AG20443 (cell line): ENCODE measurements at regions not wholly inside any gene's neighbourhood (a gene's known extent, or its start where the extent isn't known, plus 50 kb on each side); places are given as distances from the start of the nearest gene placed in this dataset.

Experiments used
- DNase-seq: peaks from one replicate; pipeline ENCODE4 v3.0.0; 2012; ENCODE audit warnings: low spot score, mixed read lengths

DNA sequence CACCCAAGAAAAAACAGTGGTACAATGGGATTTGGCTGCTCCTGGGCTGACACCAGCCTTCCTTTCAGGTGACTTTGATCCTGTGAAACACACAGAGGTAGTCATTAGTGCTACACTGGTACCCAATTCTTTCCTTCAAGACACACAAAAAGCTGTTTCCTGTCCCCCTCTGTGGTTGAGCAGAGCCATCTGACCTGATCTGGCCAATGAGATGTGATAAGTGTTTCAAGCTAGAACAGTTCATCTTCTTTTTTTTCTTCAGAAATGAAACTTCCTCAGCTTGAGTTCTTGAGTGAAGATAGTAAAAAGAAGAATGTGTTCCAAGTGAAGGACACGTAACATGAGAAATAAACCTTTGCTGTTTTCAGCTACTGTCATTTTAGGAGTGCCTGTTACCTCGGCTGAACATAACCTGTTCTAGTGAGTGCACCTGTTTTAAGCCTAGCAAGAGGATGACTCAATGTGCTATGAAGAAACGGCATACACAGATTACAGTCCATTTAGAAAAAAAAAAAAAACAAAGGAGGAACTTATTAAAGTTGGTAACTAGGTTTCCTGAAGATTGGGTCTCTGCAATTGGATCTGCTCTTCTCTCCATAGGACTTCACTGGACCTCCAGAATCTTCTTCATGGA, 287.8 kb downstream of the GAS1 start:
- DNase-seq = no peak

DNA sequence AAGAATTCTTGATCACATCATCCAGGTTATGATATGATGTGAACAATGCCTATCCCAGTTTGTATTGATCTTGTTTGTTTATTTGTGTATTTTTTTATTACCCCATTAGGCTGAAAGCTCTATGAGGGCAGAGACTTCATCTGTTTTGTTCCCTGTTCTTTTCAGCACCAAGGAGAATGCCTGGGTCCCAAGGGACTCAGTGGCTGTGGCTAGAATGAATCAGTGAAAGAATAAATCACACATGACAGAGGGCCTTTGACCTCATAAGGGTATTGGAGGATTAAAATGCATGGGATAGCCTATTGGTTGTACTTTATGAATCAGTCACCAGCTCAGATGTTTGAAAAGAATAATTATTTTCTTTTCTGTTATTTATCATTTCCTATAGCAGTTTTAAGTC, 292.2 kb downstream of the GAS1 start:
- DNase-seq = no peak

DNA sequence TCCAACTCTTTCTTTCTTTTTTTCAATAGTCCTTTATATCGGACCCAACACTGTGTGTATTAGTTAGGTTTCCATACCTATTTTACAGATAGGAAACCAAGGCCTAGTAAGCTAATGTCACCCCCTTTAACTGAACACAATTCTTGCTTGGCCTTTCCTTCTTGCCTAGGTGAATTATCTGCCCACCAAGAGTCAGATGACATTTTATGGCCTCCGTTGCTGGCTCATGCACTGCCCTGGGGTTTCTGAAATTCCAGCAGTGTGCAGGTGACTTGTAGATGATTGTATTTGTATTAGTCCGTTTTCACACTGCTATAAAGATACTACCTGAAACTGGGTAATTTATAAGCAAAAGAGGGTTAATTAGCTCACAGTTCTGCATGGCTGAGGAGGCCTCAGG, 293.8 kb downstream of the GAS1 start:
- no peak for DNase-seq

DNA sequence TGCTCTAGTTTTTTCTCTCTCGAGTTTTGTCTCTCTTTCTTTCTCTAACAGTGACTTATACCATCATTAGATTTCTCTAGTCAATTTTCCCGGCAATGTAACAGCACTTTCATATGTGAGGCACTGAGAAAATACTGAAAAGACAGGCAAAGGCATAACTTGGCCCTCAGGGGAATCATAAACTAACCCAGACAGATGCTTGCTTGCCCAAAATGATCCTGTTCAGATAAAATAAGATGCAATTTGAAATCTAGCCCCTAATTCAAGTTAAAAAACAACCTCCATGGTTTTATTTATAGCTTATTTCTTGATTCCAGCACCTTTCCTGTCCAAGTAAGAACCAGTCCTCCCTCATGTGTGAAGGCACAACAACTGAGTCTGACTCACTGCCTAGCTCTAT, 294.6 kb downstream of the GAS1 start:
- DNase-seq = no peak

DNA sequence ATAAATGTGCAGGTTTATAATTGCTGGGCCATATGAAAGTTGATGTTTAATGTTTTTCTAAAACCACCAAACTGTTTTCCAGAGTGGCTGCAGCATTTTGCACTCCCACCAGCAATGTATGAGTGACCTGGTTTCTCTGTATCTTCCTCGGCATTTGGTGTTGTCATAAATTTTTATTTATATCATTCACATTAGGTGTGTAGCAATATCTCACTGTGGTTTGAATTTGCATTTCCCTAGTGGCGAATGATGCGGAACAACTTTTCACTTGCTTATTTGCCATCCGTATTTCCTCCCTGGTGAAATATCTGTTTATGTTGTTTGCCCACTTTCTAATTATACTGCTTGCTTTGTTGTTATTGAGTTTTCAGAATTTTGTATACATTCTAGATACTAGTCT, 295.7 kb upstream of the TUT7 start:
- DNase-seq = no peak

DNA sequence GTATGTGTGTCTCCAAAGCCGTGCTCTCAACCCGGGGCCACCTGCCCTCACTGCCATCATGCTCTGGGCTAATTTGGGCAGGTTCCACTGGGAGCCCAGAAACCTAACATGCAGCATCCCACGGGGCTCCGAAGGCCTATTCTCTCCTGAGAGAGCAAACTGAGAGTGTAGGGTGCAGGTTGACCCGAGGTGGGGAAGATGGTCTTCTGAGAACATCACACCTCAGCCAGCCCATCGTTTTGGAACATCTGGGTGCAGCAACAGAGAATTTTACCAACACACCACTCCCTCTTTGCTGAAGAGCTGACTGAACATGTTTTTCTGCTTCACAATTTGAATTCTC, 294.6 kb upstream of the TUT7 start:
- no peak for DNase-seq

DNA sequence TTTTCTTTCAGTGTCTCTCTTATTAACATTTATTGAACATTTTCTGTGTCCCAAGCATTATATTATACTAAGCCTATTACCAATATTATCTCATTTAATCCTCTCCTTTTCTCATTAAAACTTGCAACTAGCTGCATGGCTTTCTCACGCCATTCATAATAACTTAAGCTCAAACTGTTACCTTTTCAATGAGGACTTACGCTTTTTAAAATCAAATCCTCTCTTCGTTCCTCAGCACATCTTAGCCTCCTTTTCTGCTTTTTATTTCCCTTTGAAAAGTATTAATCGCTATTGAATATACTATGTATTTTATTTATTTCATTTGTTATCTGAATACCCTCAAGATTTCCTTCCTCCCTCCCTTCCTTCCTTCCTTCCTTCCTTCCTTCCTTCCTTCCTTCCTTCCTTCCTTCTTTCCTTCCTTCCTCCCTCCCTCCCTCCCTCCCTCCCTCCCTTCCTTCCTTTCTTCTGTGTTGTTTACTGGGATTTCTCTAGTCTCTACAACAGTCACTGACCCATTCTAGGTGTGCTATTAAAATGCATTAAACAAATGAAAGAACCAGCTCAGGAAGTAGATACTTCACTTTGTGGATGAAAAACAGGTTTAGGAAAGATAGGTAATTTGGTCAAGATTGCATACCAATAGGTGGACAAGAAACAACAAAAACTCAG, 294.1 kb upstream of the TUT7 start:
- no peak for DNase-seq

DNA sequence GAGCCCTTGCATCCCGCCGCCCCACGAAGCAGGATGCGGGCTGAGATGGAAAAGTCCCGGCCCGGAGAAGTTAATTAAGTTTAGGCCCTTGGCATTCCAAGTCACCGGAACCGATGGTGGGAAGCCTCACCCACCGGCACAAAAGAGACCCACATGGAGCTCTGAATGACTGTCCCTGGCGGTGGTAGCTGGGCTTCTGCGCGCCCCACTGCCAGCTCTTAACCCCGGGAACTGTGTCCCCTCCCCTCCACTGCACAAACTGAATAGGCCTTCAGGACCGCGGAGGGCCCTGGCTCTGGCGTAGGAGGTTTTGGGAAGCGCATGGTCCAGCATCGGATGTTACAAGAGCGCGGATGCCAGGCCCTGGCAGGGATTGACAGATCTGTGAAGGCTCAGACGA, 291.1 kb upstream of the TUT7 start:
- DNase-seq = no peak

DNA sequence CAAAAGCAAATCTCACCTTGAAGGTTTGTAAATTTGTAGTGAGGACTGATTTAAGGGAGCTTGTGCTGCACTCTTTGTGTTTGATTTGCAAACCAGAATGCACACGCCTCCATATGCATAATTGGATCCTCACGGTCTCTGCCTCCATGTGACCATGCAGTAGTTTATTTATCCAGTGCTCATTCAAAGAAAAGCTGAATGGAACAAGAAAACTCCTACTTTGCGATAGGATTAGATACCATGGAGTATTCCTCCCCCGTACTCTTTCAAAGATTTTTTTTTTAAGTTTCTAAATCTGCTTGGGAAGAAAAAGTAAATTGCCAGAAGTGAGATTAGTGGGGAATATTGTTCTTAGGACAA, 290.4 kb upstream of the TUT7 start:
- DNase-seq = no peak

DNA sequence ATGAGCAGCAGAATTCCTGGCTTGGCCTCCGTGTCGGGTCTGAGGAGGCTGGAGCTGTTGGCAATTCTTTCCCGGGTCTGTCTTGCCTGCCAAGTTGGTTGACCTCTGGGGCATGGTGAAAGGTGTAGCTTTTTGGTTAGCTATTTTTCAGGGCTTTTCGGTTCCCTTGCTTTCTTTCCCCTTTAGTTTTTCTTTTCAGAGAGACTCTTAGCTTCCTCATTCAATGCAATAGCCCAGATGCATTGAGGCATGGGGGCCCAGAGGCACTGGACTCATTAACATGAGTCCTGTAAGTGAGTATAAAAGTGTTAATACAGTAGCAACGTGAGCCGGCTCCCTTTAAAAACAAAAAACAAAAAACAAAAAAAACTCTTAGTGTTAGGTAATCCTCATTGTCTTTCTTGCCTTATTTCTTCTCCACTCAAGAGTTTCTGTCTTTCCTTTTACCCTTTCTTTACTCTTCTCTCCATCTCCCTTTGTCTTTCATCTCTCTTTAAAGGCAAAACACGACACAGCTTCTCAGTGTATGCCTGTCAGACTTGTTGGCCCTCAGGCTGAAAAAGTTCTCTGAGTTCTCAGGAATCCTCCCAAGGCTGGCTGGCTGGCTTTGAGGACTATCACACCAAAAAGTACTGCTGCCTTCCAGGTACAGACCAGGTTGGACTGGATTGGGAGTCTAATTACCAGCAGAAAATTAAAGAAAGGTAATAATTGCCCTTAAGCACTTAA, 289.9 kb upstream of the TUT7 start:
- no peak for DNase-seq

DNA sequence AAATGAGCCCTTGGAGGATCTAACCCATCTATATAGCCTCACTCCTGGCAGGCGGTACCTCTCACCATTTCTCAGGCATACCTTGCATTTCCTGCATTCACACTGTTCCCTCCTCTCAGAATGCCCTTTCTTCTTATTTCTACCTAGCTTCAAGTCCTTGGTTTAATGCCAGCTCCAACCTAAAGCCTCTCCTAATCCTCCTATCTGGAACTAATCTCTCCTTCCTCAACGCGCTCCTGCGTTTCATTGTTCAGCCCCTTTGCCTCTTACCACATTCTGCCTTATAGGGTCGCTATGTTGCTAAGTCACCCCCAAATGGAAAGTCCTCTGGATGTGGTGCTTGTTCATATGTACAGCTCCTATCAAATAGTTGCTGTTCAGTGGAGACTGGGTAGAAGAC, 288.5 kb upstream of the TUT7 start:
- DNase-seq = no peak

DNA sequence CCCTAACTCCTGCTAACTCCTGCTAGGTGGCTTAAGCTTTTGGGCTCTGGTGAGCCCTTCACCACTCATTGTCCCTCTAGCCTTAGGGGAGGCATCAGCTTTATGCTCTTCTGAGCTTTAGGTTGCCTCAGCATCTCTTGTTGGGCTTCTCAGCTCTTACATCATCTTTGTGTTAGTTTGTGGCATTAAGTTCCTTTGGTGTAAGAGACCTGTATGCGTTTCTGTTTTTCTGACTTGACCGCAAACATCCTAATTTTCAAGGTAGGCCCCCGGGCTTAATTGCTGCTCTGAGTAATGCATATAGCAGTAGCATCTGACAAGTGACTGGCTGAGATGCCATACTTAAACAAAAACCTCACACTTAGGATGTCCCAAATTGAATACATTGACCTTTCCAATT, 287.8 kb upstream of the TUT7 start:
- DNase-seq = no peak

DNA sequence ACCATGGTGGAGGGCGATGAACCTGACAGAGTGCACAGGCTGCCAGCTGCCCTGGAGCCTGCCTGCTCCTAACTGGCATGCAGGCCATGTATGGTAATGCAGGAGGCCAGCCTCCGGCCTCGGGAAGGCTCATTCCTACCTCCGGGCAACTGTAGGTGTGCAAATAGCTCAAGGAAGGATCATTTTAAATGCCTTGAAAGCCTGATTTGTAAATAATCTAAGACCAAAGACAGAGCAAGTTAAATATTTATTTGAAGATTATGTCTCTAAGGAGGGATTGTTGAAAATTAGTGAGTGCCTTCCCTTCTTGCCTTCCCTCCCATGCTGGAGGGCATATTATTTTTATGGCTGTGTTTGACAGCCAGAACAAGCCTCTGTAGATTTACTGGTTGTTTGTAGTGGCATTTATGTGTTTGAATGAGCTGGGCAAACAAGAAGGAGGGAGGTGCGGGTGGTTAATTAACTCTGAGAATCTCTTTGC, 285.7 kb upstream of the TUT7 start:
- DNase-seq = no peak

DNA sequence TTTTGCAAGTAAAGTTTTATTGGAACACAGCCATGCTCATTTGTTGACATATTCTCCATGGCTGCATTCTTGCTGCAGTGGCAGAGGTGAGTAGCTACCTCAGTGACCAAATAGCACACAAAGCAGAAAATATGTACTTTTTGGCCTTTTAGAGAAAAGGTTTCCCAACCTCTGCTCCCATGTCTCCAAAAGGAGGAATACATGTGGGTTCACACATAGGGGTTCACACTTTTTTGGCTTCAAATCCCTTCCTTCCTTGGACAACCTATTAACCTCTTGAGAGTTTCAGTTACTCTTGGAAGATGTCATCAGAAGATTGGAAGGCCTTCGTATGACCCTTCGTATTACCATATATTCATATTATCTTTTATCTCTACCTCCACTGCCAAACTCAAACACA, 285.1 kb upstream of the TUT7 start:
- DNase-seq = no peak

DNA sequence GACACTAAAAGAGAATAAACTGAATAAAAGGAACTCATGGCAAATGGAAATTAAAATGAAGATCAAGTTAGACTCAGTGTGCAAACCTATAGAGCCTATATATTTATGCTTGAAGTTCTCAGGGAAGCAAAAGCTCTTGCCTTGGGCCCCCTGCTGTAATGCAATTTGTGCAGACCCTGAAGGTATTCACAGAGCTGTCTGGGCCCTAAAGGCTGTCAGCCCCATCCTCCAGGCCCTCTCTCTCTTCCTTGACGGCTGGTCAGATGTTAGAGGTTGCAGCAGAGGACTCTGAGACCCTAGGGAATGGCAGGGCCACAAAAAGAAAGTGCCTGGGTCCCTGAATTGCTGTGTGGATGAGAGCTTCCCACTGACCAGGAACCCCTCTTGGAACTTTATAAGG, 283.9 kb upstream of the TUT7 start:
- DNase-seq = no peak

DNA sequence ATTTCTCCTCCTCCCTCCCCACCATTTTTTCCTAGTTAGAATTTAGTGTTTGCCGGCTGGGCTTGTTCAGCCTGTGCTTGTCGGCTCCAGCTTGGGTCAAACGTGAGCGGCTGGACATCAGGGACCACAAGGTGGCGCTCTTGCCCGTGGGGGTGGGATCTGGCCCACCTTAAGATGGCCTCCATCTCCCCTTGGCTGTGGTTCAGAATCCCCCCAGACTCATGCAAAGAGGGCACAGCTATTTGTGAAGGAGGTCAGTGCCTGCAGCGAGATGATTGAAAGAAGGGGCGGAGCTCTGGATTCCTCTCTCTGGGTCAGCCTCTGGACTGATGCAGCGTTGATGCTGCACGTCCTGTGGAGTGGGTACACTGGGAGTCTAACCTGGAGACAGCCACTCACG, 283.3 kb upstream of the TUT7 start:
- DNase-seq = peak; percentile 55

DNA sequence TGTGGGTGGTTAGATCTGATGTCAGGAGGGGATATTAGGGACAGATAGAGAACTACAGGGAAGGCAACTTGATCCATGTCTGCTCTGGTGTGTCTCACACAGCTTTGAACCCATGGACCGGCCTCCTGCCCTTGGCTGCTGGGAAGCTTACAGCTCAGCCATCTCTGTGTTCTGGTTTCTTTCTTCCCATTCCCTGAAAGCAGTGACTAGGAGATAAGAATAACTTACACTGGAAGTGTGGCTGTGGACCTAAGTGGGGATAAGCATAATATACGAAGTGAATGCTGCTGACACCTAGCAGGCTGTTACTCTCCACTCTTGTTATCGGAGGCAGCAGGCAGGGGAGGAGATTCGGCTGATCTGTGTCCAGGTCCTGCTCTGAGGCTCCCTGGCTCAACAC, 282.3 kb upstream of the TUT7 start:
- DNase-seq = no peak

DNA sequence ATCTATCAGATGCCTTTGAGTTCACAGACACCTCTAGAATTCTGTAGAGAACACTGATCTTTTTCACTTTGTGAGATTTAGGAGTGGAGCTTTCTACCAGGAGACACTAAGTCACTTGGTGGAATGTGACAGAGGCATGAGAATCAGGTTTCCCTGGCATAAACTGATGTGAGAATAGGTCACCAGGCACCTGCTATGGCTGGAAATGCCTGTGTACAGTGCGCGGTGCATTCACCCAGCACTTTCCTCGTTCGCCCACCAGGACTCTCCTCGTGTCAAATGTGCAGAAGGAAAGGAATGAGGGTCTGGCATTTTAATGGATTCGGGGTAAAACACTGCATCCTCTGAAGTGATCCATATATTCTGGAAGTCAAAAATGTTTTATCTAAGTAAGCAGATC, 281.8 kb upstream of the TUT7 start:
- no peak for DNase-seq

DNA sequence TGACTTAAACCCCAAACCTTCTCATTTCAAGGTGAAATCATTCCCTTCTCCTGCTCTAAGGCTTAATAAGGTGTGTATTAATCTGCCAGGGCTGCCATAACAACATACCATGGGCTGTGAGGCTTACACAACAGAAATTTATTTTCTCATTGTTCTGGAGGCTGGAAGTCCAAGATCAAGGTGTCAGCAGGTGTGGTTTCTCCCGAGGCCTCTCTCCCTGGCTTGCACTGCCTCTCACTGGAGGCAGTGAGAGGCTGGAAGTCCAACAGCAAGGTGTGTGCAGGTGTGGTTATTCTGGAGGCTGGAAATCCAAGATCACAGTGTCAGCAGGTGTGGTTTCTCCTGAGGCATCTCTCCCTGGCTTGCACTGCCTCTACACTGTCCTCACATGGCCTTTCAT, 280.3 kb upstream of the TUT7 start:
- no peak for DNase-seq

DNA sequence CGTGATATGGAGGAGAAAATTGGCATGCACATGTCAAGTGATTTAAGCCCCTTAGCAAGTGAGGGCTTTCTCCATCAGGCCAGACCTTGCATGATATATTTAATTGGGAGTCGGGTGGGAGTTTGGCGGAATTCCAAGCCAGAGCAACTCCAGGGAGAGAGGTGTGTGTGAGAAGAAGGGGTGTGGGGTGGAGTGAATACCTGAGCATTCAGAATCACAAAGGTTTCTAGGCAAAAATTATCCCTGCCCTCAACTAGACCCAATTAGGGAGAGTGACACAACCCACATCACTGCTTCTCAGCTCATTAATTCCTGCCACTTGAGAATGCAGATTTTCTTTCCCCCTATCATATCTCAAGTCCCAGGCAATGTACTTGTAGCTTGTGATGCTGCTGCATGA, 279.7 kb upstream of the TUT7 start:
- DNase-seq = no peak

DNA sequence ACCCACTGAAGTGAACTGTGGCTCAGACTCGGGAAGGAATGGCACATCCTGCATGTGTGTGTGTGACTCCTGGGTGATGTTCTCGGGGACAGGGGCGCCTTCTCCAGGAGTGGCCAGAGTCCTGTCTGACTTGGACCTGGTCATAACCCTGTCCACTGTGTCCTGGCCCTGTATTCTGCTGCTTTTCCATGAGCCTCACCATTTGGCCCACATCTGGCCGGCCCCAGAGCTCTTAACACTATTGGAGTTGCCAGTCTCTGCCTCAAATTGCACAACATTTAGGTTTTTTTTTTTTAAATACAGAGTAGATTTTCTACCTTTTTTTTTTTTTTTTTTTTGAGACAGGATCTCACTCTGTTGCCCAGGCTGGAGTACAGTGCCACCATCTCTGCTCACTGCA, 278.3 kb upstream of the TUT7 start:
- peak; percentile 37 for DNase-seq

DNA sequence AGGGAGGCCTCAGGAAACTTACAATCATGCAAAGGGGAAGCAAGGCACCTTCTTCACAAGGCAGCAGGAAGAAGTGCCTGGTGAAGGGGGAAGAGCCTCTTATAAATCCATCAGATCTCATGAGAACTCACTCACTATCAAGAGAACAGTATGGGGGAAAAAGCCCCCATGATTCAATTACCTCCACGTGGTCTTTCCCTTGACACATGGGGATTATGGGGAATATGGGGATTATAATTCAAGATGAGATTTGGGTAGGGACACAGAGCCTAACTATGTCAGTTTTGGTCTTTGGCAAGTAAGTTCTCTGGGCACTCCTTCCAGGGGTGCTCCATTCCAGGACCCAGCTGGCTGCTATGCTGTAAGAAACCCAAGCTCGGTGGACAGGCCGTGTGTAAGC, 275.3 kb upstream of the TUT7 start:
- DNase-seq = no peak

DNA sequence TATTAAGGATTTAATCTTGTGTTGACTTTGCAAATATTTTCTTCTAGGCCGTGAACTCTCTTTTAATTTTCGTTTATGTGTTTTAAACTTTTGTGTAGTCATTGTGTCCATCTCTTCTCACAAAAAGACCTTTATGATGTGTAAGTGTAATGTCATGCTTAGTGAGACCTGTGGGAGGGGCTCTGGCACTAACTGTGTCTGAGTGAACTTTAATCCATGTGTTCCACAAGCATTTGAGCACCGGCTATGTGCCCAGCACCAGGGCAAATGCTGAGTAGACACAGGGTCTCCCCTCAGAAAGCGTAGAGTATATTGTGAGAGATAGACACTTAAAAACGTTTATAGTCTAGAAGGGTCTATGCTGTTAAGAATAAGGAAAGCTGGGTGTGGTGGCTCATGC, 272.6 kb upstream of the TUT7 start:
- no peak for DNase-seq

DNA sequence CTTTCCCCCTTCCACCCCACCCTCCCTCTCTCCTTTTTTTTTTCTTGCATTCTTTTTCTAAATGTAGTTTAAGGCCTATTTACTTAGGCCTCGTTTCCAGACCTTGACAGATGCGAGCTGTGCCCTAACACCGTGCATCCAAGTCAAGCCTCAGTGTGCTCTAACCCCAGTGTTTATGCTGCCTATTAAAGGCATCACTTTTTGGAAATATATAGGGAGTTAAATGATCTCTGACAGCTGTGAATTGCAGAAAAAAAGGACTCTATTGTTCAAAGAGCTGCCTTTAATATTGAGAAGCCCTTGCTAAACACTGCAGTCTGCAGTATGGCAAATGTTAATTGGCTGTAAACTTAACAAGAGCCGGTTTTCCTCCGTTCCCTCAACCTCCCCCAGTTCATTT, 270.4 kb upstream of the TUT7 start:
- DNase-seq = no peak
